GM20000 (cell line): ENCODE measurements at regions not wholly inside any gene's neighbourhood (a gene's known extent, or its start where the extent isn't known, plus 50 kb on each side); places are given as distances from the start of the nearest gene placed in this dataset.
"Not testable (repeated sequence)": the region's sequence is repeated elsewhere in the genome, so short reads cannot be mapped to it uniquely, and the experiment has no call there.

Experiments
- DNase-seq: peaks from one replicate; pipeline ENCODE4 v3.0.0; 2012; ENCODE audit warnings: low spot score
- TF ChIP-seq, protein P1 (sequence below): IDR thresholded peaks from 2 replicates; pipeline ENCODE4 v1.5.1; 2012; ENCODE audit warnings: mild to moderate bottlenecking, control low read depth; ENCODE audit errors: extremely low read depth, missing control alignments

DNA sequence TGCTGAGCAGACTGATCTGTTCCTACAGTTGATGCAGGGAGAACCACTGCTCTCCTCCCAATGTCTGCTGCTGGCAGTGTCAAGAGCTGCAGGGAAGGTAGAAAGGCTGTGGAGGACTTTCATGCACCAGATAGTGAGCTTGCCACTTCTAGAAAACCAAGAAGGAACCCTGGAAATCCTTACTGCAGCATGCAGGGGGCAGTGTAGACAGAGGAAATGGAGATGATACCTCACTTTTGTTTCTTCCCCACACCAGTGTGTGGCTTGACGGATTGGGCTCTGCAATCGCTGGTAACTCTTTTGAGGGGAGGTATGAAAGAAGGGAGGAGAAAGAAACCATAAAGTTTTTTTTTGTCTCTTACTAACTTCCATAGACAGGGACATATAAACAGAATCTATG is 480.7 kb downstream of the DMAC1 start:
- TF ChIP-seq, protein P1, sequence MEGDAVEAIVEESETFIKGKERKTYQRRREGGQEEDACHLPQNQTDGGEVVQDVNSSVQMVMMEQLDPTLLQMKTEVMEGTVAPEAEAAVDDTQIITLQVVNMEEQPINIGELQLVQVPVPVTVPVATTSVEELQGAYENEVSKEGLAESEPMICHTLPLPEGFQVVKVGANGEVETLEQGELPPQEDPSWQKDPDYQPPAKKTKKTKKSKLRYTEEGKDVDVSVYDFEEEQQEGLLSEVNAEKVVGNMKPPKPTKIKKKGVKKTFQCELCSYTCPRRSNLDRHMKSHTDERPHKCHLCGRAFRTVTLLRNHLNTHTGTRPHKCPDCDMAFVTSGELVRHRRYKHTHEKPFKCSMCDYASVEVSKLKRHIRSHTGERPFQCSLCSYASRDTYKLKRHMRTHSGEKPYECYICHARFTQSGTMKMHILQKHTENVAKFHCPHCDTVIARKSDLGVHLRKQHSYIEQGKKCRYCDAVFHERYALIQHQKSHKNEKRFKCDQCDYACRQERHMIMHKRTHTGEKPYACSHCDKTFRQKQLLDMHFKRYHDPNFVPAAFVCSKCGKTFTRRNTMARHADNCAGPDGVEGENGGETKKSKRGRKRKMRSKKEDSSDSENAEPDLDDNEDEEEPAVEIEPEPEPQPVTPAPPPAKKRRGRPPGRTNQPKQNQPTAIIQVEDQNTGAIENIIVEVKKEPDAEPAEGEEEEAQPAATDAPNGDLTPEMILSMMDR = no peak
- no peak for DNase-seq

DNA sequence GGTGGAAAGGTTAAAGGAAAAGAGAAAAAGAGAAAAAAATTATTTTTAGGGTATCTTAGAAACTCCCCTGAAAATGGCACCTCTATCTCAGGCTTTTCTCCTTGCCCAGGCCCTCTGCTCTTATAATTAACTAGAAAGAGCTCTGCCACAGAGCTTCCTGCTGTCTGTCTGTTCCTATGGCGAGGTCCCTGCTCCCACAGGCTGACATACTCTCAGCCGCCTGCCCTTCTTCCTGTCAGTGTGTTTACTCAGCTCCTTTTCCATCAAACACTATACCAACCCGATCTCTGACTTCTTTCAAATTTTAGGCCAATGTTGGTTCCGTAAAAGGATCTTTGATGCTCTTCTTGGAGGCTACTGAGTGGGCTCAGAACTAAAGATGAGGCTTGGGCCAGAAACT is 482.6 kb downstream of the DMAC1 start:
- TF ChIP-seq, protein P1 = no peak

DNA sequence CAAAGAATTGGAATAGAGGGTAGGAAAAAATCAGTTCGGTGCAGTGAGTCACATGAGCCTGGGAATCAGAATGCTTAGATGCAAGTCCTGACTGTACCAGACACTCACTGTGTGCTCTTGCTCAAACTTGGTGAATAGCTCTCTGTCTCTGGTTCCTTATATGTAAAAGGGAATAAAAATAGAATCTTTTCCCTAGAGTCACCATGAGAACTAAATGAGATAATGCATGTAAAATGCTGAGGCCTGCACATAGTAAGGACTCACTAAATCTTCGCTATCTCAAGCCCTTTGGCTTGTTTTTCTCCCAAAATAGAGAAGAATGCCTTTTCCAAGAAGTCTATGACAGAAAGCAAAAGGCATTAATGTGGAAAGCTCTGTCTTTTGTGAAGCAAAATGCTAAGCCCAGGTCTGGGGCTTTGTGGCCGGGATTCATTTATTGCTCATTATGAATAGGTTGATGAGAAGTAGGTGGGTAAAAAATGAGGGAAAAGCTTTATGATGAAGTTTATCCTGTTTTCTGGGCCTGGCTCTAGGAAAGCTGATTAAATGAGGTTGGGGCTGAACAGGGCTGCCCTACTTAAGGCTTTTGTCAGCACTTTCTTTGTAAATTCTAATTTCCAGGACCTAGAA is 483.3 kb downstream of the DMAC1 start:
- no peak for DNase-seq
- TF ChIP-seq, protein P1 = no peak

More for the DNA sequence above, 482.6 kb downstream of the DMAC1 start:
- no peak for DNase-seq

DNA sequence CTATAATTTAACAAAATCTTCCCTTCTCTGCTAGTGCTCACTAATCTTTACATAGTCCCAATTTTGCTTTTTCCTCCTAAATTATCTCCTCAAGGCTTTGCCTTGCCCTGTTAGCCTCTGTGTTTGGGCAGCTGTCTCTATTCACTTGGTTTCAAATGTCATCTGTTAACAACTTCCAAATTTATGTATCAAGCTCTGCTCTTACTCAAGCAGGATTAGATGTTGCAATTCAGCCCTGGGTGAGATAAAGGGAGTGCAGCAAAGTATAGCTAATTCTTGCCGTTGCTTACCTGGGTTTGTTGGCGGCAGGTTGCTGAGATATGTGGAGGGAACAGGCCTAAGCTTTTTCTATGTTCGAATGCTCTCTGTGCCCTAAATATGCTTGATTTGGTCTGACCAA is 483.8 kb downstream of the DMAC1 start:
- TF ChIP-seq, protein P1 = no peak
- no peak for DNase-seq

DNA sequence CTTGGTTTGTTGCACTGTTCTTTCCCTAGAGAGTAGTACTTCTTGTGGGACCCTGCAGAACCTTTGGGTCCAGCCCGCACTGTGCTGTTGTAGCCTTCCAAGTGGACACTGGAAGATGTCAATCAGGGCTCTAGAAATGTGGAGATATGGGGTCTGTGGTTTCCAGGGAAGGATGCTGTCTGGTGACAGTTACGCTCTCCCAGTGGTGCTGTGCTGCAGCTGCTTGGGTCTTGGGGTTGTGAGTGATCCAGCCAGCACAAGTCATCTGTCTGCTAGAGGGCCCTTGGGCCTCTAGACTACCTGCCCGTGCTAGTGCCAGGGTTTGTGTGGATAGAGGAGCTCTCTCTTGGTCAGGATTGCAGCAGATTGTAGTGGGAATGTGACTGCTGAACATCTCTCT is 484.5 kb downstream of the DMAC1 start:
- no peak for DNase-seq
- TF ChIP-seq, protein P1 = no peak

DNA sequence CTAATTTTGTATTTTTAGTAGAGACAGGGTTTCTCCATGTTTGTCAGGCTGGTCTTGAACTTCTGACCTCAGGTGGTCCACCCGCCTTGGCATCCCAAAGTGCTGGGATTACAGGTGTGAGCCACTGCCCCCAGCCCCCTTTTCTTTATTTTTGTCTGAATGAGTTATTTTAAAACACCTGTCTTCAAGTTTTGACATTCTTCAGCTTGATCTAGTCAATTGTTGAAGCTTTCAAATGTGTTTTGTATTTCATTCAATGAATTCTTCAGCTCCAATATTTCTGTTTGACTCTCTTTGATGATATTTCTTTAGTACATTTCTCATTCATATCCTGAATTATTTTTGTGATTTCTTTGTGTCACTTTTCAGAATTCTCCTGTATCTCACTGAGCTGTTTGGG is 486.2 kb downstream of the DMAC1 start:
- TF ChIP-seq, protein P1 = no peak

DNA sequence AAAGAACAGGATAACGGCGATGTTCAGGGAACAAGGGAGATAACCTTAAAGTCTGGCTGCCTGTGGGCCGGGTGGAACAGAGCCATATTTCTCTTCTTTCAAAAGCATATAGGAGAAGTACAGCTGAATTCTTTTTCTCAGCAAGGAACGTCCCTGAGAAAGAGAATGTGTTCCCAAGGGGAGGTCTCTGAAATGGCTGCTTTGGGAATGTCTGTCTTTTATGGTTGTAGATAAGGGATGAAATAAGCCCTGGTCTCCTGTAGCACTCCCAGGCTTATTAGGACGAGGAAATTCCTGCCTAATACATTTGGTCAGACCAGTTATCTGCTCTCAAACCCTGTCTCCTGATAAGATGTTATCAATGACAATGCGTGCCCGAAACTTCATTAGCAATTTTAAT is 490.5 kb downstream of the DMAC1 start:
- DNase-seq = not testable (repeated sequence)

More for the DNA sequence above, 486.2 kb downstream of the DMAC1 start:
- DNase-seq = no peak

DNA sequence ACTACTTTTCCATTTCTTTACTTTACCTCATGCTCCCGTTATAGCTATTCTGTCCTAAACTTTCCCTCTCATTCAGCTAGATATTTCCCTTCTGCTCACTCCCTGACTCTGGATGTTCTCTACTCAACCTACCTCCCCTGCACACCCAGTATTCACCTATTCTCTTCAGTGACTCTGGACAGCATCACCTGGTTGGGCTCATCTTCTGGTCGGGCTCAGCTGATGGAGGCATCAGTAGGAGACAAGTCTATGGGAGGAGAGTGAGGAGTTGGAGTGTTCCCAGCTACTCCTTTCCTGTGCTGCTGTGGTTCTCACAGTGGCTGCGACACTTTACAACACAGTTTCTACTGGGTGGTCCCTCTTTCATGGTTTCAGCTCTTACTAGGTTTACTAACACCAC is 493.9 kb downstream of the DMAC1 start:
- DNase-seq = no peak
- TF ChIP-seq, protein P1 = no peak
